Endothelial cell (in vitro differentiated cells): ENCODE measurements at regions not wholly inside any gene's neighbourhood (a gene's known extent, or its start where the extent isn't known, plus 50 kb on each side); places are given as distances from the start of the nearest gene placed in this dataset.
"Not testable (repeated sequence)": the region's sequence is repeated elsewhere in the genome, so short reads cannot be mapped to it uniquely, and the experiment has no call there.

Source experiments
- DNase-seq: peaks from one replicate; pipeline ENCODE4 v3.0.0; 2021; ENCODE audit warnings: low spot score
- H3K27ac Mint-ChIP-seq: one replicate; pipeline ENCODE4 v1.8.0; 2021; ENCODE audit warnings: mixed read lengths, inconsistent platforms; ENCODE audit not compliant: unreplicated experiment
- H3K27me3 Mint-ChIP-seq: one replicate; pipeline ENCODE4 v1.8.0; 2021; ENCODE audit warnings: mild to moderate bottlenecking, moderate library complexity, mixed read lengths, inconsistent platforms; ENCODE audit not compliant: unreplicated experiment
- H3K36me3 Mint-ChIP-seq: one replicate; pipeline ENCODE4 v1.8.0; 2021; ENCODE audit warnings: mild to moderate bottlenecking, low read depth, mixed read lengths, inconsistent platforms; ENCODE audit not compliant: unreplicated experiment
- H3K4me1 Mint-ChIP-seq: one replicate; pipeline ENCODE4 v1.8.0; 2021; ENCODE audit warnings: mild to moderate bottlenecking, mixed read lengths, inconsistent platforms; ENCODE audit not compliant: unreplicated experiment
- H3K4me3 Mint-ChIP-seq: one replicate; pipeline ENCODE4 v1.8.0; 2021; ENCODE audit warnings: mild to moderate bottlenecking, mixed read lengths, inconsistent platforms; ENCODE audit not compliant: unreplicated experiment
- H3K9me3 Mint-ChIP-seq: one replicate; pipeline ENCODE4 v1.8.0; 2021; ENCODE audit warnings: mixed read lengths, inconsistent platforms; ENCODE audit not compliant: unreplicated experiment
- TF ChIP-seq, protein P1 (sequence below): fragments of 200-600 bp; sonication (generic); IDR thresholded peaks from one replicate; pipeline ENCODE4 v1.5.0; 2021; ENCODE audit warnings: antibody characterized with exemption; ENCODE audit not compliant: unreplicated experiment

DNA sequence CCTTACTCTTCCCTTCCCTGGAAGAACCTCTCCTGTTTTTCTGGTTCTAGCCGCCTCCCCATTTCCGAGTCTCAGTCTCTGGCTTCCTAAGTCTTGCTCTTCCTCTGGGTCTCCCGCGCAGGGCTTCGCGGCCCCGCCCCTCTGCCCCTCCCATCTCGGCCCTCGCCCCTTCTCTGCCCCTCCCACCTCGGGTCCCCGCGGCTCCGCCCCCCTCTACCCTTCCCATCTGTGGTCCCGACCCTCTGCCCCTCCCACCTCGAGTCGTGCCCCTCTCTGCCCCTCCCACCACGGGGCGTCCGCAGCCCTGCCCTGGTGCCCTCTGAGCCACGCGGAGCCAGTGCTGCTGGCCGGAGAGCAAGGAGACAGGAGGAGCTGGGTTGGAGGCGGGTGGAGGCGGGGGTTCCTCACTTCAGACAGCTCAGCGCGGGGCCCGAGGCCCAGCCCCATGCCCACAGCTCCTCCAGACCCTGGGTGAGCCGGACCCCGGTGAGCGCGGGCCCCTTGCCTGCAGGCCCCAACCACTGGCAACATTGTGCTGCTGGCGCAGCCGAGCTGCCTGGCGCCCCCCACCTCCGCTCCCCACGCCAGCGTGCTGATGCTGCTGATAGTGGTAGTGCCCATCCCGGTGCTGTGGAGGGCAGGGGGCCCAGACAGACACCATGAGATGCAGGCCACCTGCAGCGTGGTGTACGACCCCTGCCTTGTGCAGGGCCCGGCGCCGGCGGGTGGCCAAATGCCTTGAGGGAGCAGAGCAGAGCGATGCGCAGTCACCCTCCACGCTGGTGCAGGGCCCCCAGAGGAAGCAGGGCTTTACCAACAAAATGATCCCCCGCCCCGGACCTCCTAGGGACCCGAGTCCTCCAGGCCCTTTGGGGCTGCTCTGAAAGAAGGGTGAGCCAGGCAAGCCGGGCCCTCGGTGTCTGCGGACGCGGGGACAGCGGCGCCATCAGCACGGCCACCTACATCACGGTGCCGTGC lies 2115.3 kb downstream of the TP53TG3F start:
- no peak for DNase-seq
- Mint-ChIP-seq H3K27me3 (peaks cover 21% of the 10 kb centered on the region), H3K9me3 (peaks cover 51% of the 10 kb centered on the region), H3K4me3 (no peak overlapping the region), H3K27ac (no peak overlapping the region), H3K4me1 (no peaks in the 10 kb centered on the region), H3K36me3 (peaks cover 8% of the 10 kb centered on the region)
- TF ChIP-seq, protein P1, sequence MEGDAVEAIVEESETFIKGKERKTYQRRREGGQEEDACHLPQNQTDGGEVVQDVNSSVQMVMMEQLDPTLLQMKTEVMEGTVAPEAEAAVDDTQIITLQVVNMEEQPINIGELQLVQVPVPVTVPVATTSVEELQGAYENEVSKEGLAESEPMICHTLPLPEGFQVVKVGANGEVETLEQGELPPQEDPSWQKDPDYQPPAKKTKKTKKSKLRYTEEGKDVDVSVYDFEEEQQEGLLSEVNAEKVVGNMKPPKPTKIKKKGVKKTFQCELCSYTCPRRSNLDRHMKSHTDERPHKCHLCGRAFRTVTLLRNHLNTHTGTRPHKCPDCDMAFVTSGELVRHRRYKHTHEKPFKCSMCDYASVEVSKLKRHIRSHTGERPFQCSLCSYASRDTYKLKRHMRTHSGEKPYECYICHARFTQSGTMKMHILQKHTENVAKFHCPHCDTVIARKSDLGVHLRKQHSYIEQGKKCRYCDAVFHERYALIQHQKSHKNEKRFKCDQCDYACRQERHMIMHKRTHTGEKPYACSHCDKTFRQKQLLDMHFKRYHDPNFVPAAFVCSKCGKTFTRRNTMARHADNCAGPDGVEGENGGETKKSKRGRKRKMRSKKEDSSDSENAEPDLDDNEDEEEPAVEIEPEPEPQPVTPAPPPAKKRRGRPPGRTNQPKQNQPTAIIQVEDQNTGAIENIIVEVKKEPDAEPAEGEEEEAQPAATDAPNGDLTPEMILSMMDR, result no peak

DNA sequence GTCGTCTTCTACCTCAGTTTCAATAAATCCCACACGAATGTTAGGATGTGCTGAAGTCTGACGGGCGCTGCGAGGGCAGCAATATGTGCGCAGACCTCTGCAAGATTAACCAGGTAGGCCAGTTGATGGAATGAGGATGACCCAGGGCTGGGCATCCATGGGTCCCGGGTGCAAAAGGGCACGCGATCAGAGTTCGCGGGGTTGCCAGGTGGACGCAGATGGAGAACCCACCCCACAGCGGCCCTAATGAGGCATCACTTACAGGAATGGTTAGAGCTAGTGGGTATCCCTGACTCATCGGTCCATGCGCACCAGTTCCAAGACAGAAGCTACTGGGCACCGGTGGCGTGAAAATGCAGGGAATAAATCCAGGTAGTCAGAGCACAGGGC lies 2116.0 kb downstream of the TP53TG3F start:
- Mint-ChIP-seq H3K9me3 (peaks cover 55% of the 10 kb centered on the region), H3K27me3 (peaks cover 23% of the 10 kb centered on the region), H3K36me3 (peaks cover 8% of the 10 kb centered on the region), H3K27ac (no peak overlapping the region), H3K4me1 (no peaks in the 10 kb centered on the region), H3K4me3 (no peak overlapping the region)
- no peak for DNase-seq
- TF ChIP-seq, protein P1, result no peak

DNA sequence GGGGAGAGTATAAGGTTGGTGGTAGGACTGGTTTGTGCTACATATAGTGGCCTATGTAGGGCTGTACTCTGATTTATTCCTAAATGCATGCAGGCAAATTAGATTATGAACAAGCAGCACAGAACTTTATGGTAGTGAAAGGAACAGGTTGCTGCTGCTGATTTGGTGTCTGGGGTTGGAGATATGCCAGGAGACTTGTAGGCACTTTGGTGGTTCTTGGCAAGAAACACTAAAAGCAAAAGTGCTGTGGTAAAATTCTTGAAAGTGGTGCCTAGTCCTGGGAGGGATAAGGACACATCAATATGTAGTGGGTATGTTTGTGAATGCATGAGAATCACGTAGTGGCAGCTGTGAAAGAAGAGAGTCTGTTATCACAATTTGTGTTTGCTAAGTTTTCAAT lies 2126.0 kb downstream of the TP53TG3F start:
- no peak overlapping the region for H3K27ac Mint-ChIP-seq

DNA sequence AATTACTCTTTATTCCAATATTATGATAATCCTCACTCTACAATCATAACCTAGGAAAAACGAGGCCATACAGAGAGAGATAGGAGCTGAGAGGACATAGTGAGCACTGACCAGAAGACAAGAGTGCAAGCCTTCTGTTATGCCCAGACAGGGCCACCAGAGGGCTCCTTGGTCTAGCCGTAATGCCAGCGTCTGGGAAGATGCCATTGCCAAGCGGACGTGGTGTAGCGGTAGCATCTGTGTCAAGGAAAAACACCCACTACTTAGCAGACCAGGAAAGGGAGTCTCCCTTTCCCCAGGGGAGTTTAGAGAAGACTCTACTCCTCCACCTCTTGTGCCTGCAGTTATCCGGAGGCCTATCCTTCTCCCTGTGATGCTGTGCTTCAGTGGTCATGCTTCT lies 2131.5 kb downstream of the TP53TG3F start:
- H3K9me3 Mint-ChIP-seq, result peaks cover 19% of the 10 kb centered on the region
- DNase-seq, H3K4me3 Mint-ChIP-seq, H3K4me1 Mint-ChIP-seq, H3K27ac Mint-ChIP-seq, H3K36me3 Mint-ChIP-seq, H3K27me3 Mint-ChIP-seq: not testable (repeated sequence)

More for the DNA sequence above, 2126.0 kb downstream of the TP53TG3F start:
- Mint-ChIP-seq H3K27me3 (peaks cover 4% of the 10 kb centered on the region), H3K36me3 (no peaks in the 10 kb centered on the region), H3K4me3 (no peak overlapping the region), H3K4me1 (no peaks in the 10 kb centered on the region), H3K9me3 (peaks cover 23% of the 10 kb centered on the region)
- TF ChIP-seq, protein P1, result no peak
- no peak for DNase-seq

DNA sequence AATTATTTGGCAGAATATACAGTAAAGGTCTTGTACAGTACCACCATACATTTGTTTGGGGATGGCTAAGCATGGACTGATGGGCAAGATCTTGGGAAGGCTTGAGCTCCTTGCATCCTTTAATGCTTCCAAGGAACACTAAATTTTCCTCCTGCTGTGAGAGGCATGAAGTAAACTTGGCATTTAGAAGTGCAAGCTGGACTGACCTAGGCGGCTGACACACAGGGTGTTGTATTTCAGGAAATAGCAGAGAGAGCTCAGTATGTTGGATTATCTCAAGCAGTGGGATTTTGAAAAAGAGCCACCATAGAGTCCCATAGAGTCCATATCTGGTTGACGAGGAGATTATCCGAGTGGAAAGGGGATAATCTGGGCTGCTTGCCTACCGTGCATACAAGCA lies 2137.1 kb downstream of the TP53TG3F start:
- peaks cover 3% of the 10 kb centered on the region for H3K36me3 Mint-ChIP-seq
- TF ChIP-seq, protein P1, result no peak
- no peak overlapping the region for H3K27ac Mint-ChIP-seq
- no peaks in the 10 kb centered on the region for H3K4me1 Mint-ChIP-seq
- peaks cover 1% of the 10 kb centered on the region for H3K27me3 Mint-ChIP-seq
- H3K4me3 Mint-ChIP-seq, result no peak overlapping the region
- peaks cover 35% of the 10 kb centered on the region for H3K9me3 Mint-ChIP-seq
- no peak for DNase-seq
